ENCODE measurements at regions not wholly inside any gene's neighbourhood (a gene's known extent, or its start where the extent isn't known, plus 50 kb on each side); places are given as distances from the start of the nearest gene placed in this dataset.
"Not testable (repeated sequence)": the region's sequence is repeated elsewhere in the genome, so short reads cannot be mapped to it uniquely, and the experiment has no call there.

DNA sequence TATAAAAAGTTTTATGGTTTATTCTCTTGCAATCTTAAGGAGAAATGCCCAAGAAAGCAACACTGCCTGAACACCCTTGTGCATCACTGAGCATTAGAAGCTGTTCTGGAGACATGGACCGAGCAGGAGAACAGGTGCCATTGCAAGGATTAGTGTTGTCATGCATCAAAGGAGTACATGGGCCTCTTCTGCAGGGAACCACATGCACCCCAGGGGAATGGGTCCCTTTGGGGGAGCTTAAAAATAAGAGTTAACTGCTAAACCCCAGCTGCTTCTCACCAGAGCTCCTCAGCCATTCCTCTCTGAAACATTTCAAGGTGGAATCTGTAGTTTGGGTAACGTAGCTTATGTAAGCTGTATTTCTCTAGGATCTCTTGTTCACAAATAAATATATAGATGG, 353.0 kb upstream of the SLC7A11 start:
- whole genome bisulfite sequencing, result 87% methylated on average over 2 of the region's 2 CpGs
- no peaks in the 10 kb centered on the region for H3K4me1 ChIP-seq (ENCODE audit: control insufficient read depth, insufficient read depth, low read length)
- ATAC-seq, result no peak
- no peak overlapping the region for H3K27ac ChIP-seq (ENCODE audit: low read length)
- no peak overlapping the region for H3K4me3 ChIP-seq (ENCODE audit: low read length)
- H3K9me3 ChIP-seq (ENCODE audit: control insufficient read depth, low read length), result no peaks in the 10 kb centered on the region
- no peak for DNase-seq
- intact Hi-C loops (cut with DNase I), result no loop called here
- no peaks in the 10 kb centered on the region for H3K27me3 ChIP-seq (ENCODE audit: control insufficient read depth, insufficient read depth)

DNA sequence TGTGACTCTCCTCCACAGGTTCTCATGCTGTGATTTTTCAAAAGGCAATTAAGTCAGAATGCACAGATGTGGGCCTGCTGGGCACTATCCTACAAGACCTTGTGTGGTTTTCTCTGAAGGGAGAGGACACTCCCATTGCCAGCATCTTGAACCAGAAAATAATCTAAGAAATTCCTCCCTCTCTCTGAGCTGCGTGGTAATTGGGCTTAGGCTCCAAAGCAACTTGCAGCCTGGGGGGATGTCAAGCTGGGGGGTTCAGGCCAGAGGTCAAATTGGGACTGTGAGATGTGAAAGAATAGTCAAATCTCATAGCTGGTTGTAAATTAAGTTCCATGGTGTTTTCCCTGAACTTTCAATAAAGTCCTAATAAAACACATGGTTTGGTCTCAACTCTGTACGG, 350.6 kb upstream of the SLC7A11 start:
- ATAC-seq (no peak), DNase-seq (no peak)
- no peaks in the 10 kb centered on the region for H3K9me3 ChIP-seq (ENCODE audit: control insufficient read depth, low read length)
- WGBS, result 75% methylated on average over 2 of the region's 2 CpGs
- no peaks in the 10 kb centered on the region for H3K27me3 ChIP-seq (ENCODE audit: control insufficient read depth, insufficient read depth)
- intact Hi-C loops (cut with DNase I), result no loop called here
- H3K4me3 ChIP-seq (ENCODE audit: low read length), result no peak overlapping the region
- no peaks in the 10 kb centered on the region for H3K4me1 ChIP-seq (ENCODE audit: control insufficient read depth, insufficient read depth, low read length)
- no peak overlapping the region for H3K27ac ChIP-seq (ENCODE audit: low read length)

DNA sequence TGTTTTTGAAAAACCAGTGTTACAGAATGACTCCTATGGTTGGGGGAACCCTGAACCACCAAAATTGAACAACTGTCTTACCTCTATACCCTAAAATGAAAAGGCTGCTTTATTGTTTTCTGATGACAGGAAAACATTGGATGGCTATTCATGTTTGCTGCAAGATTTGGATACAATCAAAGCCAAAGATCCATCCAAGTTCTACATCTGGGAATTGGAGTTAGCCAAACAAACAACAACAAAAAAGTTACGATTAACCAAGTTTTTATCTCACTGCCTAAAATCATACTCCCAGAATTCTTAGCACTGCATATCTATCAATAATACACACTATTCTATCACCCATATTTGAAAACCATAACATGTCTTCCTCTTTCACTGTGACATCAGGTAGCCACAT, 349.7 kb upstream of the SLC7A11 start:
- Histone ChIP-seq H3K27ac (ENCODE audit: low read length) (no peak overlapping the region), H3K27me3 (ENCODE audit: control insufficient read depth, insufficient read depth) (no peaks in the 10 kb centered on the region), H3K9me3 (ENCODE audit: control insufficient read depth, low read length) (no peaks in the 10 kb centered on the region), H3K4me1 (ENCODE audit: control insufficient read depth, insufficient read depth, low read length) (no peaks in the 10 kb centered on the region), H3K4me3 (ENCODE audit: low read length) (no peak overlapping the region)
- 25% methylated on average over 1 of the region's 1 CpG for WGBS
- DNase-seq (no peak), ATAC-seq (no peak)
- intact Hi-C loops (cut with DNase I), result no loop called here

DNA sequence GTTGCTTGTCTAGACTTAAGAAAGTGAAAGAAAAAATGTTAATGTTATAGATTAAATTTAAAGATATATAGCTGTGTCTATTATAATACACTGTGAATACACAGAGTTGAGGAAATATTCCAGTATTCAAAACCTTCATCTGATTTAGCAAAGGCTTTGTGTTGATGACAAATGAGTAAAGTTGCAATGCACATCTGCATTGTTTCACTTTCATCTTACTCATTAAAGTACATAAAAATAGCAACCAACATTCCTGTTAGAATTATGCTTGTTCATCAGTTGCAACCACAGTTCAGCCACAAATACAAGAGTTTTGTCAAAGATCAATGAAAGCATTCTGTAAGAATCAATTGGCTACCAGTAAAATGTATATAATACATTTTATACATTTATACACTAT, 346.4 kb upstream of the SLC7A11 start:
- Histone ChIP-seq H3K4me3 (ENCODE audit: low read length) (no peak overlapping the region), H3K9me3 (ENCODE audit: control insufficient read depth, low read length) (no peaks in the 10 kb centered on the region), H3K27ac (ENCODE audit: low read length) (no peak overlapping the region), H3K4me1 (ENCODE audit: control insufficient read depth, insufficient read depth, low read length) (no peaks in the 10 kb centered on the region), H3K27me3 (ENCODE audit: control insufficient read depth, insufficient read depth) (no peaks in the 10 kb centered on the region)
- ATAC-seq (no peak), DNase-seq (no peak)
- intact Hi-C loops (cut with DNase I), result no loop called here

DNA sequence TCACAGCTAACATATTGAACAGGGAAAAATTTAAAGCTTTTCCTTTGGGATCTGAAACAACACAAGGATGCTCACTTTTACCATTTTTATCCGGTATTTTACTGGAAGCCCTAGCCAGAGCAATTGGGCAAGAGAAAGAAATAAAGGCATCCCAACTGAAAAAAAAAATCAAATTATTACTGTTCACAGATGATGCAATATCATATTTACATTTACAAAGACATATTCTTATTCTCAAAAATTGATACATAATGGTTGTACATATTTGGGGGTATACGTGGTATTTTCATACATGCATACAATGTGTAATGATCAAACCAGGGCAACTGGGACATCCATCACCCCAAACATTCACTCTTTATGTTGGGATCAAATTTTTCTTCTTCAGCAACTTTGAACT, 337.0 kb upstream of the SLC7A11 start:
- WGBS, result 94% methylated on average over 2 of the region's 2 CpGs
- DNase-seq (no peak), ATAC-seq (no peak)
- Histone ChIP-seq H3K27me3 (ENCODE audit: control insufficient read depth, insufficient read depth) (no peaks in the 10 kb centered on the region), H3K4me1 (ENCODE audit: control insufficient read depth, insufficient read depth, low read length) (no peaks in the 10 kb centered on the region), H3K9me3 (ENCODE audit: control insufficient read depth, low read length) (no peaks in the 10 kb centered on the region), H3K27ac (ENCODE audit: low read length) (no peak overlapping the region), H3K4me3 (ENCODE audit: low read length) (no peak overlapping the region)
- intact Hi-C loops (cut with DNase I), result no loop called here

DNA sequence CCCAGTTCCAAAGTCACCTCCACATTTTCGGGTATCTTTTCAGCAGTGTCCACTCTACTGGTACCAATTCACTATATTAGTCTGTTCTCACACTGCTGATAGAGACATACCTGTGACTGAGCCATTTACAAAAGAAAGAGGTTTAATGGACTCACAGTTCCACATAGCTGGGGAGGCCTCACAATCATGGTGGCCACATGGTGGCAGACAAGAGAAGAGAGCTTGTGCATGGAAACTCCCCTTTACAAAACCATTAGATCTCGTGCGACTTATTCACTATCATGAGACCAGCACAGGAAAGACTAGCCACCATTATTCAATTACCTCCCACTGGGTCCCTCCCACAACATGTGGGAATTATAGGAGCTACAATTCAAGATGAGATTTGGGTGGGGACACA, 335.7 kb upstream of the SLC7A11 start:
- not testable (repeated sequence) for ATAC-seq

DNA sequence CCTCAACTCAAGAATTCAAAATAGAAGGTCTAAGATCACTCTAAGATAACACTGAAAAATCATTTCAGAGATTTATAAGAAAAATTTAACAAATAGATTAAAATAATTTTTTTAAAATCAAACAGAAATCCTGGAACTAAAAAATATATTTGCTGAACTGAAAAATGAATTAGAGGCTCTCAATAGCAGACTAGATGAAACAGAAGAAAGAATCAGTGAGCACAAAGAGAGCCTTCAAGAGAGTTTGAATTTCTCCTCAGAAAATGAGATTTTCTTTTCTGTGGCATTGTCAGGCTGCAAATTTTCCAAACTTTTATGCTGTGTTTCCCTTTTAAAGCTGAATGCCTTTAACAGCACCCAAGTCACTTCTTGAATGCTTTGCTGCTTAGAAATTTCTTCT, 335.0 kb upstream of the SLC7A11 start:
- no peaks in the 10 kb centered on the region for H3K4me1 ChIP-seq (ENCODE audit: control insufficient read depth, insufficient read depth, low read length)
- H3K9me3 ChIP-seq (ENCODE audit: control insufficient read depth, low read length), result no peaks in the 10 kb centered on the region
- H3K27ac ChIP-seq (ENCODE audit: low read length), result no peak overlapping the region
- no peak for ATAC-seq
- DNase-seq, result no peak
- no peaks in the 10 kb centered on the region for H3K27me3 ChIP-seq (ENCODE audit: control insufficient read depth, insufficient read depth)
- intact Hi-C loops (cut with DNase I), result no loop called here
- H3K4me3 ChIP-seq (ENCODE audit: low read length), result no peak overlapping the region

More for the DNA sequence above, 335.7 kb upstream of the SLC7A11 start:
- H3K27me3 ChIP-seq (ENCODE audit: control insufficient read depth, insufficient read depth); H3K27ac ChIP-seq (ENCODE audit: low read length); H3K4me3 ChIP-seq (ENCODE audit: low read length); intact Hi-C loops (cut with DNase I); H3K9me3 ChIP-seq (ENCODE audit: control insufficient read depth, low read length); DNase-seq; H3K4me1 ChIP-seq (ENCODE audit: control insufficient read depth, insufficient read depth, low read length): not testable (repeated sequence)
- WGBS, result 90% methylated on average over 3 of the region's 3 CpGs

DNA sequence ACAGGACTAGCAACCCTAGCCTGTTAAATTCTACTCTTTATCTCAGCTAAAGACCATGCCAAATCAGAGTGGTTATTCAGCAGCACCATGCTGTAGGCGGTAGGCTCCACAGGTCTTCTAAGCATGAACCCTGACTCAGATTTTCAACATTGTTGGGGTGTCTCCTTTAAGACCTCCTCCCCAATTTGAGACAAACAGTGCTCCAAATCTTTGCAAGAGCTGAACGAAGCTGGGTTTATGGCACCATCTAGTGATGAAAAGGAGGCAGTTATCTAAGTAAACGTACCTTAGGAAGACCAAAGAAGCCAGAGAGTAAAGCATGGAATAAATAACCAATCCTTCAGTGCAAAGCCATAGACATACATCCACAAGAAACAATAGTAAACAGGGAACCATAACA, 334.5 kb upstream of the SLC7A11 start:
- Histone ChIP-seq H3K27me3 (ENCODE audit: control insufficient read depth, insufficient read depth) (no peaks in the 10 kb centered on the region), H3K27ac (ENCODE audit: low read length) (no peak overlapping the region), H3K4me3 (ENCODE audit: low read length) (no peak overlapping the region), H3K9me3 (ENCODE audit: control insufficient read depth, low read length) (no peaks in the 10 kb centered on the region), H3K4me1 (ENCODE audit: control insufficient read depth, insufficient read depth, low read length) (no peaks in the 10 kb centered on the region)
- ATAC-seq (no peak), DNase-seq (no peak)
- 49% methylated on average over 3 of the region's 3 CpGs for WGBS
- intact Hi-C loops (cut with DNase I), result no loop called here

DNA sequence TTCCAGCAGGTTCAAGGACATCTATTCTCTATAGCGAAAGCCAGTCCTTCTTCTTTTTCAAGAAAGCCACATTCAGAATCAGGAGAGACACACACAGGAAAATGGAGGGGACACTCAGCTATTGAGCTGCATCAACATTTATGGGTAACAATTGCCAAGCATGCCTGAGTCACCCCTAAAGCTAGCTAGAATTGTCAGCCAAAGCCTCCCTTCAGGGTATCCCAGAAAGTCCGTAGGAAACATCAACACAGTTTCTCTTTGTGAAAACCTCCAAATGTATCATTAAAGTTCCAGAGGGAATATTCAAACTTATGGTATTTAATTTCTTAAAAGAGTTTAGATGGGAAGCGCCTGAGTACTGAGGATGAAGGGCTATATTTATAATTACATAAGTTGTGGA, 331.1 kb upstream of the SLC7A11 start:
- intact Hi-C loops (cut with DNase I), result no loop called here
- Histone ChIP-seq H3K4me1 (ENCODE audit: control insufficient read depth, insufficient read depth, low read length) (no peaks in the 10 kb centered on the region), H3K27me3 (ENCODE audit: control insufficient read depth, insufficient read depth) (no peaks in the 10 kb centered on the region), H3K27ac (ENCODE audit: low read length) (no peak overlapping the region), H3K4me3 (ENCODE audit: low read length) (no peak overlapping the region), H3K9me3 (ENCODE audit: control insufficient read depth, low read length) (no peaks in the 10 kb centered on the region)
- 49% methylated on average over 3 of the region's 3 CpGs for WGBS
- ATAC-seq (no peak), DNase-seq (no peak)

DNA sequence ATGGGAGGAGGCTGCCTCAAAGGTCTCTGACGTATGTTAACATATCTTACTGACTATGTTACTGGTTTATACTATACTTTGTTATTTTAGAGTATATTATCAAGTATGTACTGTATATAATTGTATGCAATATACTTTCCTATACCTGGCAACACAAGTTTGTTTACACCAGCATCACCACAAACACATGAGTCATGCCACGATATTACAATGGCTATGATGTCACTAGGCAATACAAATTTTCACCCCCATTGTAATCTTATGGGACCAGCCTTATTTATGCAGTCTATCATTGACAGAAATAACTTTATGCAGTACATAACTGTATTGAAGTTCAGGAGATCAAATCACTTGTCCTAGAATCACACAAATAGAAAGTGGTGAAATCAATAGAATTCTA, 329.9 kb upstream of the SLC7A11 start:
- Histone ChIP-seq H3K4me1 (ENCODE audit: control insufficient read depth, insufficient read depth, low read length) (no peaks in the 10 kb centered on the region), H3K4me3 (ENCODE audit: low read length) (no peak overlapping the region), H3K27ac (ENCODE audit: low read length) (no peak overlapping the region), H3K27me3 (ENCODE audit: control insufficient read depth, insufficient read depth) (no peaks in the 10 kb centered on the region), H3K9me3 (ENCODE audit: control insufficient read depth, low read length) (no peaks in the 10 kb centered on the region)
- 77% methylated on average over 2 of the region's 2 CpGs for WGBS
- no peak for ATAC-seq
- intact Hi-C loops (cut with DNase I), result no loop called here
- DNase-seq, result no peak

DNA sequence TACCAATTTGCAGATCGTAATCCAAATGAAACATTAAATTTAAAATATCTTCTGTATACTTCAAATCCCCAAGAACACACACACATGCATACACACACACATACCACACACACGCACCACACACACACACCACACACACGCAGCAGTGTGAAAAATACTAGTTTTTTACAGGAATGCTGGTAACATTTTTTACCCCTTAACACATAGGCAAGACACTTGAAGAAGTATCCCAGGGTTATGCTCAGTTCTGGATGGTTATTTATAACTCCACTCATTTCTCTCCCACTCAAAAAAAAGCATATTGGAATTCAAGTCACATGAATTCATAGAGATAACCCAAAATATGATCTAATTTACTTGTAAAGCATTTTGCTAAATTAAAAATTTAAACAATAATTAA, 325.5 kb upstream of the SLC7A11 start:
- H3K4me3 ChIP-seq (ENCODE audit: low read length), result no peak overlapping the region
- WGBS, result 67% methylated on average over 3 of the region's 3 CpGs
- DNase-seq (no peak), ATAC-seq (no peak)
- H3K27me3 ChIP-seq (ENCODE audit: control insufficient read depth, insufficient read depth), result no peaks in the 10 kb centered on the region
- H3K4me1 ChIP-seq (ENCODE audit: control insufficient read depth, insufficient read depth, low read length), result no peaks in the 10 kb centered on the region
- no peak overlapping the region for H3K27ac ChIP-seq (ENCODE audit: low read length)
- intact Hi-C loops (cut with DNase I), result no loop called here
- H3K9me3 ChIP-seq (ENCODE audit: control insufficient read depth, low read length), result no peaks in the 10 kb centered on the region

DNA sequence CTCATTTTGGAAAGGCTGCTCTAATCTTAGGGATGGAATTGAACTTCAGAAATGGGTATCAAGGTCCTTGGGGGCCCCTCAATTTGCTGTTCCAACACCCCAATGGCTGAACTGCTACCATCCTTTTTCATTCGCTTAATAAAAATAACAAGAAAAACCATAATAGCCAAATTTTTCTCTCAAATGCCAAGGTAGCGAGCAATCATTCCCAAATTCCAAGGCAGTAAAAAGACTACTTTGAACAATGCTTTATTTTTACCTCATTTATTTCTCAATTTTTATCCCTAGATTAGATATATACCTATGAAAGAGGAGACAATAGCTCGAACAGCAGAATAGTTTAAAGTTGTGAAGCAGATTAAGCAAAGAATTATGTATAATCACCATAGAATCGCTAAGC, 323.4 kb upstream of the SLC7A11 start:
- intact Hi-C loops (cut with DNase I), result no loop called here
- Histone ChIP-seq H3K27ac (ENCODE audit: low read length) (no peak overlapping the region), H3K4me1 (ENCODE audit: control insufficient read depth, insufficient read depth, low read length) (no peaks in the 10 kb centered on the region), H3K4me3 (ENCODE audit: low read length) (no peak overlapping the region), H3K27me3 (ENCODE audit: control insufficient read depth, insufficient read depth) (no peaks in the 10 kb centered on the region), H3K9me3 (ENCODE audit: control insufficient read depth, low read length) (no peaks in the 10 kb centered on the region)
- ATAC-seq (no peak), DNase-seq (no peak)
- WGBS, result 90% methylated on average over 4 of the region's 4 CpGs

Data from right cardiac atrium (tissue), 5 donors.